WTC11 (cell line): ENCODE measurements at regions not wholly inside any gene's neighbourhood (a gene's known extent, or its start where the extent isn't known, plus 50 kb on each side); places are given as distances from the start of the nearest gene placed in this dataset.

Experiments used
- ATAC-seq: fragments of 200-7000 bp; cut with Tn5 transposase; 2 replicates; pipeline ENCODE4 v1.10.0; 2021; ENCODE audit warnings: mild to moderate bottlenecking, moderate library complexity
- CTCF ChIA-PET: fragments of 300-600 bp; sonication (Branson Sonifier 250); formaldehyde crosslinking; loops from one replicate; lab custom pipeline; 2021; ENCODE audit warnings: antibody characterized with exemption; lab: Charles Lee
- POLR2A ChIA-PET: fragments of 350-600 bp; sonication (Branson Sonifier 250); formaldehyde crosslinking; loops from one replicate; lab custom pipeline; 2021; ENCODE audit warnings: antibody characterized with exemption; lab: Charles Lee
- DNase-seq: peaks from one replicate; pipeline ENCODE4 v3.0.0; 2021; ENCODE audit warnings: low spot score
- H3K27ac Mint-ChIP-seq: 2 replicates; pipeline ENCODE4 v1.8.0; 2021; ENCODE audit warnings: mixed read lengths
- H3K27me3 Mint-ChIP-seq: 2 replicates; pipeline ENCODE4 v1.8.0; 2021; ENCODE audit warnings: low read depth, mild to moderate bottlenecking, moderate library complexity, mixed read lengths
- H3K36me3 Mint-ChIP-seq: 2 replicates; pipeline ENCODE4 v1.8.0; 2021; ENCODE audit warnings: mixed read lengths
- H3K4me1 Mint-ChIP-seq: 2 replicates; pipeline ENCODE4 v1.8.0; 2022; ENCODE audit warnings: mixed read lengths
- H3K4me3 Mint-ChIP-seq: 2 replicates; pipeline ENCODE4 v1.8.0; 2021; ENCODE audit warnings: mild to moderate bottlenecking, moderate library complexity, mixed read lengths
- H3K9me3 Mint-ChIP-seq: 2 replicates; pipeline ENCODE4 v1.8.0; 2021; ENCODE audit warnings: mixed read lengths
- JAZF1 ChIP-seq: fragments of 250-450 bp; sonication (Bioruptor Pico); IDR thresholded peaks from 2 replicates; pipeline ENCODE4 v1.9.0; 2021; ENCODE audit warnings: moderate library complexity, mild to moderate bottlenecking, inconsistent platforms
- MXD4 ChIP-seq: fragments of 250-450 bp; sonication (Bioruptor Pico); IDR thresholded peaks from 2 replicates; pipeline ENCODE4 v1.8.0; 2021; ENCODE audit warnings: mild to moderate bottlenecking, moderate library complexity, borderline replicate concordance
- RELA ChIP-seq: sonication (generic); formaldehyde crosslinking; IDR thresholded peaks from 2 replicates; pipeline ENCODE4 v1.8.1; 2022; ENCODE audit warnings: missing genetic modification reagents, mild to moderate bottlenecking, borderline replicate concordance
- SP1 ChIP-seq: sonication (generic); formaldehyde crosslinking; conservative IDR thresholded peaks from 2 replicates; pipeline ENCODE4 v1.8.1; 2022; ENCODE audit warnings: missing genetic modification reagents
- TP53 ChIP-seq: sonication (generic); formaldehyde crosslinking; IDR thresholded peaks from 2 replicates; pipeline ENCODE4 v1.8.1; 2023; ENCODE audit warnings: mild to moderate bottlenecking, missing genetic modification reagents
- ZNF121 ChIP-seq: sonication (generic); formaldehyde crosslinking; IDR thresholded peaks from 2 replicates; pipeline ENCODE4 v1.8.0; 2023; ENCODE audit warnings: missing genetic modification reagents
- ZNF263 ChIP-seq: sonication (generic); formaldehyde crosslinking; IDR thresholded peaks from 2 replicates; pipeline ENCODE4 v1.8.1; 2022; ENCODE audit warnings: low read depth, mild to moderate bottlenecking, moderate library complexity, missing genetic modification reagents
- ZNF396 ChIP-seq: fragments of 250-450 bp; sonication (Bioruptor Pico); IDR thresholded peaks from 2 replicates; pipeline ENCODE4 v1.8.0; 2021; ENCODE audit warnings: mild to moderate bottlenecking, moderate library complexity, borderline replicate concordance
- ZNF416 ChIP-seq: fragments of 250-450 bp; sonication (Bioruptor Pico); IDR thresholded peaks from 2 replicates; pipeline ENCODE4 v1.9.0; 2021; ENCODE audit warnings: mild to moderate bottlenecking, inconsistent platforms
- ZNF671 ChIP-seq: fragments of 250-450 bp; sonication (Bioruptor Pico); IDR thresholded peaks from 2 replicates; pipeline ENCODE4 v1.8.0; 2021; ENCODE audit warnings: mild to moderate bottlenecking
- TF ChIP-seq, protein P1 (sequence below): fragments of 250-450 bp; sonication (Bioruptor Pico); IDR thresholded peaks from 2 replicates; pipeline ENCODE4 v1.9.0; 2021; ENCODE audit warnings: mild to moderate bottlenecking
- TF ChIP-seq, protein P2 (sequence below): sonication (generic); formaldehyde crosslinking; IDR thresholded peaks from 2 replicates; pipeline ENCODE4 v1.8.0; 2022; ENCODE audit warnings: mild to moderate bottlenecking, missing genetic modification reagents
- TF ChIP-seq, protein P3 (sequence below): fragments of 250-450 bp; sonication (Bioruptor Pico); IDR thresholded peaks from 2 replicates; pipeline ENCODE4 v1.9.0; 2021; ENCODE audit warnings: moderate library complexity, mild to moderate bottlenecking, inconsistent platforms, borderline replicate concordance
- TF ChIP-seq, protein P4 (sequence below): sonication (generic); formaldehyde crosslinking; IDR thresholded peaks from 2 replicates; pipeline ENCODE4 v1.8.0; 2022; ENCODE audit warnings: missing genetic modification reagents
- TF ChIP-seq, protein P5 (sequence below): sonication (generic); formaldehyde crosslinking; IDR thresholded peaks from 2 replicates; pipeline ENCODE4 v1.8.0; 2022; ENCODE audit warnings: mild to moderate bottlenecking, missing genetic modification reagents
- TF ChIP-seq, protein P6 (sequence below): sonication (generic); formaldehyde crosslinking; IDR thresholded peaks from 2 replicates; pipeline ENCODE4 v1.8.1; 2022; ENCODE audit warnings: mild to moderate bottlenecking, missing genetic modification reagents, moderate library complexity, borderline replicate concordance
- TF ChIP-seq, protein P7 (sequence below): fragments of 250-450 bp; sonication (Bioruptor Pico); IDR thresholded peaks from 2 replicates; pipeline ENCODE4 v2.1.2; 2022; ENCODE audit warnings: mild to moderate bottlenecking, moderate library complexity
- TF ChIP-seq, protein P8 (sequence below): sonication (generic); formaldehyde crosslinking; IDR thresholded peaks from 2 replicates; pipeline ENCODE4 v1.8.0; 2023; ENCODE audit warnings: mild to moderate bottlenecking, missing genetic modification reagents

DNA sequence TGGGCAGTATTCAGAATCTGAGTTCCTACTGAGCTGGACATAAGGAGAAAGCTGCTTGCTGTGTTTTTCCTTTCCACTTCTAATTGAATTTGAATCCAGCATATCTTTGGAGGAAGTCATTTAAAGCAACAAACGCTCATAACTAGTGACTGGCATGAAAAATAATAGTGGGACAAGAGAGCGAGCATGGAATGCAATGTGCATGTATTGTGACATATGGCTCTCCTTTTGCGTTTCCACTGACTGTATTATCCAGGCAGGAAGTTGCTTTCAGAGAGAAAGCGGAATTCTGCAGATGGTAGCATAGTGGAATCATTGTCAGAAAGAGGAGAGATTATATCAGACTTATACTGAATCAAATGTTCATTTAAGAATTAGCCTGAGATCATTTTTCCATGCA is 368.6 kb downstream of the REEP3 start:
- TF ChIP-seq MXD4 (CRISPR knock-in tag) (no peak), ZNF396 (CRISPR knock-in tag) (no peak), RELA (CRISPR knock-in tag) (no peak), JAZF1 (CRISPR knock-in tag) (no peak), ZNF263 (no peak), ZNF671 (no peak), SP1 (CRISPR knock-in tag) (no peak), TP53 (CRISPR knock-in tag) (no peak), ZNF121 (no peak), ZNF416 (CRISPR knock-in tag) (no peak)
- TF ChIP-seq, protein P1, sequence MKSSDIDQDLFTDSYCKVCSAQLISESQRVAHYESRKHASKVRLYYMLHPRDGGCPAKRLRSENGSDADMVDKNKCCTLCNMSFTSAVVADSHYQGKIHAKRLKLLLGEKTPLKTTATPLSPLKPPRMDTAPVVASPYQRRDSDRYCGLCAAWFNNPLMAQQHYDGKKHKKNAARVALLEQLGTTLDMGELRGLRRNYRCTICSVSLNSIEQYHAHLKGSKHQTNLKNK = no peak
- TF ChIP-seq, protein P2, sequence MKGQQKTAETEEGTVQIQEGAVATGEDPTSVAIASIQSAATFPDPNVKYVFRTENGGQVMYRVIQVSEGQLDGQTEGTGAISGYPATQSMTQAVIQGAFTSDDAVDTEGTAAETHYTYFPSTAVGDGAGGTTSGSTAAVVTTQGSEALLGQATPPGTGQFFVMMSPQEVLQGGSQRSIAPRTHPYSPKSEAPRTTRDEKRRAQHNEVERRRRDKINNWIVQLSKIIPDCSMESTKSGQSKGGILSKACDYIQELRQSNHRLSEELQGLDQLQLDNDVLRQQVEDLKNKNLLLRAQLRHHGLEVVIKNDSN (CRISPR knock-in tag) = no peak
- TF ChIP-seq, protein P3, sequence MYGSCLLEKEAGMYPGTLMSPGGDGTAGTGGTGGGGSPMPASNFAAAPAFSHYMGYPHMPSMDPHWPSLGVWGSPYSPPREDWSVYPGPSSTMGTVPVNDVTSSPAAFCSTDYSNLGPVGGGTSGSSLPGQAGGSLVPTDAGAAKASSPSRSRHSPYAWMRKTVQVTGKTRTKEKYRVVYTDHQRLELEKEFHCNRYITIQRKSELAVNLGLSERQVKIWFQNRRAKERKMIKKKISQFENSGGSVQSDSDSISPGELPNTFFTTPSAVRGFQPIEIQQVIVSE = no peak
- TF ChIP-seq, protein P4, sequence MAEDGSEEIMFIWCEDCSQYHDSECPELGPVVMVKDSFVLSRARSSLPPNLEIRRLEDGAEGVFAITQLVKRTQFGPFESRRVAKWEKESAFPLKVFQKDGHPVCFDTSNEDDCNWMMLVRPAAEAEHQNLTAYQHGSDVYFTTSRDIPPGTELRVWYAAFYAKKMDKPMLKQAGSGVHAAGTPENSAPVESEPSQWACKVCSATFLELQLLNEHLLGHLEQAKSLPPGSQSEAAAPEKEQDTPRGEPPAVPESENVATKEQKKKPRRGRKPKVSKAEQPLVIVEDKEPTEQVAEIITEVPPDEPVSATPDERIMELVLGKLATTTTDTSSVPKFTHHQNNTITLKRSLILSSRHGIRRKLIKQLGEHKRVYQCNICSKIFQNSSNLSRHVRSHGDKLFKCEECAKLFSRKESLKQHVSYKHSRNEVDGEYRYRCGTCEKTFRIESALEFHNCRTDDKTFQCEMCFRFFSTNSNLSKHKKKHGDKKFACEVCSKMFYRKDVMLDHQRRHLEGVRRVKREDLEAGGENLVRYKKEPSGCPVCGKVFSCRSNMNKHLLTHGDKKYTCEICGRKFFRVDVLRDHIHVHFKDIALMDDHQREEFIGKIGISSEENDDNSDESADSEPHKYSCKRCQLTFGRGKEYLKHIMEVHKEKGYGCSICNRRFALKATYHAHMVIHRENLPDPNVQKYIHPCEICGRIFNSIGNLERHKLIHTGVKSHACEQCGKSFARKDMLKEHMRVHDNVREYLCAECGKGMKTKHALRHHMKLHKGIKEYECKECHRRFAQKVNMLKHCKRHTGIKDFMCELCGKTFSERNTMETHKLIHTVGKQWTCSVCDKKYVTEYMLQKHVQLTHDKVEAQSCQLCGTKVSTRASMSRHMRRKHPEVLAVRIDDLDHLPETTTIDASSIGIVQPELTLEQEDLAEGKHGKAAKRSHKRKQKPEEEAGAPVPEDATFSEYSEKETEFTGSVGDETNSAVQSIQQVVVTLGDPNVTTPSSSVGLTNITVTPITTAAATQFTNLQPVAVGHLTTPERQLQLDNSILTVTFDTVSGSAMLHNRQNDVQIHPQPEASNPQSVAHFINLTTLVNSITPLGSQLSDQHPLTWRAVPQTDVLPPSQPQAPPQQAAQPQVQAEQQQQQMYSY (CRISPR knock-in tag) = no peak
- TF ChIP-seq, protein P5, sequence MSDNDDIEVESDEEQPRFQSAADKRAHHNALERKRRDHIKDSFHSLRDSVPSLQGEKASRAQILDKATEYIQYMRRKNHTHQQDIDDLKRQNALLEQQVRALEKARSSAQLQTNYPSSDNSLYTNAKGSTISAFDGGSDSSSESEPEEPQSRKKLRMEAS (CRISPR knock-in tag) = no peak
- TF ChIP-seq, protein P6, sequence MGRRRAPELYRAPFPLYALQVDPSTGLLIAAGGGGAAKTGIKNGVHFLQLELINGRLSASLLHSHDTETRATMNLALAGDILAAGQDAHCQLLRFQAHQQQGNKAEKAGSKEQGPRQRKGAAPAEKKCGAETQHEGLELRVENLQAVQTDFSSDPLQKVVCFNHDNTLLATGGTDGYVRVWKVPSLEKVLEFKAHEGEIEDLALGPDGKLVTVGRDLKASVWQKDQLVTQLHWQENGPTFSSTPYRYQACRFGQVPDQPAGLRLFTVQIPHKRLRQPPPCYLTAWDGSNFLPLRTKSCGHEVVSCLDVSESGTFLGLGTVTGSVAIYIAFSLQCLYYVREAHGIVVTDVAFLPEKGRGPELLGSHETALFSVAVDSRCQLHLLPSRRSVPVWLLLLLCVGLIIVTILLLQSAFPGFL = no peak
- TF ChIP-seq, protein P7, sequence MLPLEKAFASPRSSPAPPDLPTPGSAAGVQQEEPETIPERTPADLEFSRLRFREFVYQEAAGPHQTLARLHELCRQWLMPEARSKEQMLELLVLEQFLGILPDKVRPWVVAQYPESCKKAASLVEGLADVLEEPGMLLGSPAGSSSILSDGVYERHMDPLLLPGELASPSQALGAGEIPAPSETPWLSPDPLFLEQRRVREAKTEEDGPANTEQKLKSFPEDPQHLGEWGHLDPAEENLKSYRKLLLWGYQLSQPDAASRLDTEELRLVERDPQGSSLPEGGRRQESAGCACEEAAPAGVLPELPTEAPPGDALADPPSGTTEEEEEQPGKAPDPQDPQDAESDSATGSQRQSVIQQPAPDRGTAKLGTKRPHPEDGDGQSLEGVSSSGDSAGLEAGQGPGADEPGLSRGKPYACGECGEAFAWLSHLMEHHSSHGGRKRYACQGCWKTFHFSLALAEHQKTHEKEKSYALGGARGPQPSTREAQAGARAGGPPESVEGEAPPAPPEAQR (CRISPR knock-in tag) = no peak
- TF ChIP-seq, protein P8, sequence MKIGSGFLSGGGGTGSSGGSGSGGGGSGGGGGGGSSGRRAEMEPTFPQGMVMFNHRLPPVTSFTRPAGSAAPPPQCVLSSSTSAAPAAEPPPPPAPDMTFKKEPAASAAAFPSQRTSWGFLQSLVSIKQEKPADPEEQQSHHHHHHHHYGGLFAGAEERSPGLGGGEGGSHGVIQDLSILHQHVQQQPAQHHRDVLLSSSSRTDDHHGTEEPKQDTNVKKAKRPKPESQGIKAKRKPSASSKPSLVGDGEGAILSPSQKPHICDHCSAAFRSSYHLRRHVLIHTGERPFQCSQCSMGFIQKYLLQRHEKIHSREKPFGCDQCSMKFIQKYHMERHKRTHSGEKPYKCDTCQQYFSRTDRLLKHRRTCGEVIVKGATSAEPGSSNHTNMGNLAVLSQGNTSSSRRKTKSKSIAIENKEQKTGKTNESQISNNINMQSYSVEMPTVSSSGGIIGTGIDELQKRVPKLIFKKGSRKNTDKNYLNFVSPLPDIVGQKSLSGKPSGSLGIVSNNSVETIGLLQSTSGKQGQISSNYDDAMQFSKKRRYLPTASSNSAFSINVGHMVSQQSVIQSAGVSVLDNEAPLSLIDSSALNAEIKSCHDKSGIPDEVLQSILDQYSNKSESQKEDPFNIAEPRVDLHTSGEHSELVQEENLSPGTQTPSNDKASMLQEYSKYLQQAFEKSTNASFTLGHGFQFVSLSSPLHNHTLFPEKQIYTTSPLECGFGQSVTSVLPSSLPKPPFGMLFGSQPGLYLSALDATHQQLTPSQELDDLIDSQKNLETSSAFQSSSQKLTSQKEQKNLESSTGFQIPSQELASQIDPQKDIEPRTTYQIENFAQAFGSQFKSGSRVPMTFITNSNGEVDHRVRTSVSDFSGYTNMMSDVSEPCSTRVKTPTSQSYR (CRISPR knock-in tag) = no peak
- TF ChIP-seq, all 79 proteins: peak for 0
- Mint-ChIP-seq H3K4me1 (peaks cover 11% of the 10 kb centered on the region), H3K27me3 (peaks cover 10% of the 10 kb centered on the region), H3K36me3 (no peaks in the 10 kb centered on the region), H3K4me3 (no peak overlapping the region), H3K9me3 (0 out of 2 replicates have a peak, but pooled peaks cover 4% of the 10 kb centered on the region), H3K27ac (no peak overlapping the region)
- ChIA-PET CTCF (interaction anchor here (1.4 to 1.7 kb wide), 2 partner anchors 23 to 87 kb away, joined by 5 to 6 read pairs; no protein-coding TSS in a partner anchor), POLR2A (no interaction called here)
- DNase-seq (no peak), ATAC-seq (no peak)
